H9 (cell line): ENCODE measurements at regions not wholly inside any gene's neighbourhood (a gene's known extent, or its start where the extent isn't known, plus 50 kb on each side); places are given as distances from the start of the nearest gene placed in this dataset.
"Not testable (repeated sequence)": the region's sequence is repeated elsewhere in the genome, so short reads cannot be mapped to it uniquely, and the experiment has no call there.

Experiments used
- DNase-seq: peaks from one replicate; pipeline ENCODE4 v3.0.0-alpha.2; 2017
- H2AFZ ChIP-seq: one replicate; pipeline ENCODE4 v1.6.1; 2013; ENCODE audit warnings: mild to moderate bottlenecking, low read length, control low read depth, moderate library complexity
- H2AK5ac ChIP-seq: 2 replicates; pipeline ENCODE4 v1.6.1; 2013; ENCODE audit warnings: low read length, control low read depth, mixed read lengths; ENCODE audit not compliant: insufficient read length
- H2BK120ac ChIP-seq: one replicate; pipeline ENCODE4 v1.6.1; 2013; ENCODE audit warnings: low read depth, mild to moderate bottlenecking, low read length, control low read depth, inconsistent platforms; ENCODE audit not compliant: poor library complexity, severe bottlenecking
- H2BK12ac ChIP-seq: 2 replicates; pipeline ENCODE4 v1.6.1; 2013; ENCODE audit warnings: low read length, control low read depth, mixed read lengths, low read depth; ENCODE audit not compliant: insufficient read length
- H2BK15ac ChIP-seq: 2 replicates; pipeline ENCODE4 v1.6.1; 2013; ENCODE audit warnings: low read depth, low read length, control low read depth
- H2BK20ac ChIP-seq: one replicate; pipeline ENCODE4 v1.6.1; 2013; ENCODE audit warnings: low read depth, mild to moderate bottlenecking, low read length, control low read depth, inconsistent platforms; ENCODE audit not compliant: poor library complexity, severe bottlenecking
- H2BK5ac ChIP-seq: 2 replicates; pipeline ENCODE4 v1.6.1; 2013; ENCODE audit warnings: low read length, control low read depth, mixed read lengths; ENCODE audit not compliant: insufficient read length
- H3K14ac ChIP-seq: 2 replicates; pipeline ENCODE4 v1.6.1; 2013; ENCODE audit warnings: low read length, control low read depth; ENCODE audit not compliant: insufficient read depth
- H3K18ac ChIP-seq: 2 replicates; pipeline ENCODE4 v1.6.1; 2013; ENCODE audit warnings: low read depth, mild to moderate bottlenecking, mixed read lengths, low read length, control low read depth; ENCODE audit not compliant: insufficient read length
- H3K23ac ChIP-seq: 2 replicates; pipeline ENCODE4 v1.6.1; 2013; ENCODE audit warnings: low read length, control low read depth, mixed read lengths, low read depth; ENCODE audit not compliant: insufficient read length
- H3K23me2 ChIP-seq: 2 replicates; pipeline ENCODE4 v1.6.1; 2013; ENCODE audit warnings: low read depth, mild to moderate bottlenecking, mixed read lengths, low read length, control low read depth; ENCODE audit not compliant: insufficient read length, poor library complexity, severe bottlenecking
- H3K27ac ChIP-seq: 2 replicates; pipeline ENCODE4 v1.5.1; 2013; ENCODE audit warnings: low read length, control low read depth, mixed read lengths, low read depth; ENCODE audit not compliant: insufficient read length
- H3K27me3 ChIP-seq: 2 replicates; pipeline ENCODE4 v1.6.1; 2013; ENCODE audit warnings: low read length, control low read depth, inconsistent platforms; ENCODE audit not compliant: insufficient read depth
- H3K4ac ChIP-seq: 2 replicates; pipeline ENCODE4 v1.6.1; 2013; ENCODE audit warnings: low read depth, mild to moderate bottlenecking, control low read depth, inconsistent platforms, low read length, moderate library complexity
- H3K4me1 ChIP-seq: 2 replicates; pipeline ENCODE4 v1.6.1; 2013; ENCODE audit warnings: low read length, control low read depth, inconsistent platforms; ENCODE audit not compliant: insufficient read depth
- H3K4me2 ChIP-seq: 2 replicates; pipeline ENCODE4 v1.6.1; 2013; ENCODE audit warnings: low read length, control low read depth, mixed read lengths; ENCODE audit not compliant: insufficient read length, insufficient read depth
- H3K56ac ChIP-seq: 2 replicates; pipeline ENCODE4 v1.6.1; 2013; ENCODE audit warnings: low read depth, mild to moderate bottlenecking, mixed read lengths, low read length, control low read depth; ENCODE audit not compliant: insufficient read length
- H3K79me1 ChIP-seq: 2 replicates; pipeline ENCODE4 v1.6.1; 2013; ENCODE audit warnings: low read depth, mild to moderate bottlenecking, moderate library complexity, low read length, control low read depth, inconsistent platforms; ENCODE audit not compliant: insufficient read depth, poor library complexity, severe bottlenecking
- H3K79me2 ChIP-seq: 2 replicates; pipeline ENCODE4 v1.6.1; 2013; ENCODE audit warnings: low read length, control low read depth, inconsistent platforms; ENCODE audit not compliant: insufficient read depth
- H3K9ac ChIP-seq: 2 replicates; pipeline ENCODE4 v1.6.1; 2013; ENCODE audit warnings: low read length, control low read depth, mixed read lengths; ENCODE audit not compliant: insufficient read length; ENCODE audit errors: extremely low read depth
- H3K9me3 ChIP-seq: one replicate; pipeline ENCODE4 v1.6.1; 2013; ENCODE audit warnings: low read depth, low read length, inconsistent platforms; ENCODE audit not compliant: control insufficient read depth
- H3T11ph ChIP-seq: one replicate; pipeline ENCODE4 v1.6.1; 2013; ENCODE audit warnings: mild to moderate bottlenecking, low read length, control low read depth, inconsistent platforms
- H4K20me1 ChIP-seq: one replicate; pipeline ENCODE4 v1.6.1; 2013; ENCODE audit not compliant: control insufficient read depth, insufficient read length, insufficient read depth
- H4K5ac ChIP-seq: 2 replicates; pipeline ENCODE4 v1.6.1; 2013; ENCODE audit warnings: low read depth, mild to moderate bottlenecking, mixed read lengths, low read length, control low read depth; ENCODE audit not compliant: insufficient read length
- H4K8ac ChIP-seq: replicated peaks from 2 replicates; pipeline ENCODE4 v1.6.1; 2013; ENCODE audit warnings: low read length, control low read depth, mixed read lengths, low read depth; ENCODE audit not compliant: insufficient read length
- H4K91ac ChIP-seq: 2 replicates; pipeline ENCODE4 v1.6.1; 2013; ENCODE audit warnings: low read depth, mild to moderate bottlenecking, moderate library complexity, mixed read lengths, low read length, control low read depth; ENCODE audit not compliant: insufficient read length
- H3K27ac Mint-ChIP-seq, 3 experiments: 2 replicates in 2 of 3; 3 replicates in 1 of 3; pipeline ENCODE4 v1.8.0; 2020 to 2021; ENCODE audit warnings: mixed read lengths in 3 of 3, mild to moderate bottlenecking in 1 of 3, moderate library complexity in 1 of 3
- H3K27me3 Mint-ChIP-seq: 2 replicates; pipeline ENCODE4 v1.8.0; 2021; ENCODE audit warnings: low read depth, mild to moderate bottlenecking, moderate library complexity, mixed read lengths
- H3K36me3 Mint-ChIP-seq, 3 experiments: 2 replicates in 2 of 3; 3 replicates in 1 of 3; pipeline ENCODE4 v1.8.0; 2020 to 2021; ENCODE audit warnings: low read depth in 3 of 3, mixed read lengths in 3 of 3; ENCODE audit not compliant: insufficient read depth in 1 of 3
- H3K4me1 Mint-ChIP-seq, 2 experiments: 2 replicates each; pipeline ENCODE4 v1.8.0; 2020; ENCODE audit warnings: mixed read lengths in 2 of 2
- H3K4me3 Mint-ChIP-seq, 2 experiments: 2 replicates in 1 of 2; 3 replicates in 1 of 2; pipeline ENCODE4 v1.8.0; 2020 to 2021; ENCODE audit warnings: mild to moderate bottlenecking in 2 of 2, mixed read lengths in 2 of 2, moderate library complexity in 1 of 2
- H3K9me3 Mint-ChIP-seq, 2 experiments: 2 replicates in 1 of 2; 3 replicates in 1 of 2; pipeline ENCODE4 v1.8.0; 2020; ENCODE audit warnings: mild to moderate bottlenecking in 2 of 2, mixed read lengths in 2 of 2, moderate library complexity in 1 of 2
- WGBS: extraction: QIAGEN DNeasy Blood & Tissue Kit; methylation state at CpG from one replicate; pipeline ENCODE4 v1.1.7; 2013; ENCODE audit warnings: missing lambda C conversion rate, low lambda C conversion rate, mixed read lengths; ENCODE audit not compliant: insufficient read length; ENCODE audit errors: extremely low coverage; 5-methylcytosine and 5-hydroxymethylcytosine counted together
- TF ChIP-seq, protein P1 (sequence below): fragments of 200-600 bp; sonication (generic); conservative IDR thresholded peaks from 3 replicates; pipeline ENCODE4 v1.8.0; 2021; ENCODE audit warnings: antibody characterized with exemption, mild to moderate bottlenecking

- not testable (repeated sequence) for H3K9me3 Mint-ChIP-seq
- DNase-seq, result peak; percentile 58
- WGBS, result no CpG with 5 or more reads among the region's 4 CpGs
Observed at GRCh38 chr2:75834588-75834987, 123.9 kb upstream of the GCFC2 start.

More at GRCh38 chr2:75834588-75834987, 123.9 kb upstream of the GCFC2 start:
- H2BK20ac ChIP-seq, H3K4me3 Mint-ChIP-seq, H3K27me3 ChIP-seq, H3K18ac ChIP-seq, H3K79me1 ChIP-seq, H3K79me2 ChIP-seq, H3K27me3 Mint-ChIP-seq, H3K4me1 ChIP-seq, H2BK5ac ChIP-seq, H3K4ac ChIP-seq, H3K4me2 ChIP-seq, H3K14ac ChIP-seq, H3K23ac ChIP-seq, H3K23me2 ChIP-seq, H4K8ac ChIP-seq, H4K20me1 ChIP-seq, H4K5ac ChIP-seq, H3K9me3 ChIP-seq, H2BK120ac ChIP-seq, H3K9ac ChIP-seq, H3K27ac ChIP-seq, H2BK15ac ChIP-seq, H2AK5ac ChIP-seq, H4K91ac ChIP-seq, H3K56ac ChIP-seq, H3K4me1 Mint-ChIP-seq, H3K36me3 Mint-ChIP-seq, H2AFZ ChIP-seq, H3K27ac Mint-ChIP-seq, H2BK12ac ChIP-seq, H3T11ph ChIP-seq: not testable (repeated sequence)
- TF ChIP-seq, protein P1, sequence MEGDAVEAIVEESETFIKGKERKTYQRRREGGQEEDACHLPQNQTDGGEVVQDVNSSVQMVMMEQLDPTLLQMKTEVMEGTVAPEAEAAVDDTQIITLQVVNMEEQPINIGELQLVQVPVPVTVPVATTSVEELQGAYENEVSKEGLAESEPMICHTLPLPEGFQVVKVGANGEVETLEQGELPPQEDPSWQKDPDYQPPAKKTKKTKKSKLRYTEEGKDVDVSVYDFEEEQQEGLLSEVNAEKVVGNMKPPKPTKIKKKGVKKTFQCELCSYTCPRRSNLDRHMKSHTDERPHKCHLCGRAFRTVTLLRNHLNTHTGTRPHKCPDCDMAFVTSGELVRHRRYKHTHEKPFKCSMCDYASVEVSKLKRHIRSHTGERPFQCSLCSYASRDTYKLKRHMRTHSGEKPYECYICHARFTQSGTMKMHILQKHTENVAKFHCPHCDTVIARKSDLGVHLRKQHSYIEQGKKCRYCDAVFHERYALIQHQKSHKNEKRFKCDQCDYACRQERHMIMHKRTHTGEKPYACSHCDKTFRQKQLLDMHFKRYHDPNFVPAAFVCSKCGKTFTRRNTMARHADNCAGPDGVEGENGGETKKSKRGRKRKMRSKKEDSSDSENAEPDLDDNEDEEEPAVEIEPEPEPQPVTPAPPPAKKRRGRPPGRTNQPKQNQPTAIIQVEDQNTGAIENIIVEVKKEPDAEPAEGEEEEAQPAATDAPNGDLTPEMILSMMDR, result peak; percentile 64
